ENCODE measurements at regions not wholly inside any gene's neighbourhood (a gene's known extent, or its start where the extent isn't known, plus 50 kb on each side); places are given as distances from the start of the nearest gene placed in this dataset.
"Not testable (repeated sequence)": the region's sequence is repeated elsewhere in the genome, so short reads cannot be mapped to it uniquely, and the experiment has no call there.

GRCh38 chr12:76292891-76293290 is 55.3 kb downstream of the BBS10 start:
- not testable (repeated sequence) for DNase-seq

DNA sequence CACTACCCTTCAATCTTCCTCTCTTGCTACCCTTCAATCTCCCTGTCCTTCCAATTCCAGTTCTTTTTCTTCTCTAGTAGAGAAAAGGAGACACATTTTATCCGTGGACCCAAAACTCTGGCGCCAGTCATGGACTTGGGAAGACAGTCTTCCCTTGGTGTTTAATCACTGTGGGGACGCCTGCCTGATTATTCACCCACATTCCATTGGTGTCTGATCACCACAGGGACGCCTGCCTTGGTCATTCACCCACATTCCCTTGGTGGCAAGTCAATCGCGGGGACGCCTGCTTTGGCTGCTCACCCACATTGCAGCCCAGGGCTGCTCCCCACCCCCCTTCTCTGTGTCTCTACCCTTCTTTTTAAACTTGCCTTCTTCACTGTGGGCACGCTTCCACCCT is 55.9 kb downstream of the BBS10 start:
- DNase-seq, result not testable (repeated sequence)

GRCh38 chr12:76290963-76291859 is 57.0 kb downstream of the BBS10 start:
- no peak for DNase-seq

DNA sequence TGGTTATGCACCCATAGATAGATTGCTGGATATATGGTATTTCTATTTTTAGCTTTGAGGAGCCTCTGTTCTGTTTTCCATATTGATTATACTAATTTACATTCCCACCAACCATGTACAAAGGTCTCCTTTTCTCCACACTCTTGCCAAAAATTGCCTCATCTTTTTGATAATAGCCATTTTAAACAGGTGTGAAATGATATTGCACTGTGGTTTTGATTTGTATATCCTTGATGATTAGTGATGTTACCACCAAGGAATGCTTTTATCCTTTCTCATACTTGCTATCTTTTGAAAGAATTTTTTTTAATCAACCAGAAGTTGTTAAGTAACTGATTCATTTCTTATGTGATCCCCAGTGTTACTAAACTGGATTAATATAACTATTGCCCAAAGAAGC is 60.0 kb downstream of the BBS10 start:
- no peak for DNase-seq

DNA sequence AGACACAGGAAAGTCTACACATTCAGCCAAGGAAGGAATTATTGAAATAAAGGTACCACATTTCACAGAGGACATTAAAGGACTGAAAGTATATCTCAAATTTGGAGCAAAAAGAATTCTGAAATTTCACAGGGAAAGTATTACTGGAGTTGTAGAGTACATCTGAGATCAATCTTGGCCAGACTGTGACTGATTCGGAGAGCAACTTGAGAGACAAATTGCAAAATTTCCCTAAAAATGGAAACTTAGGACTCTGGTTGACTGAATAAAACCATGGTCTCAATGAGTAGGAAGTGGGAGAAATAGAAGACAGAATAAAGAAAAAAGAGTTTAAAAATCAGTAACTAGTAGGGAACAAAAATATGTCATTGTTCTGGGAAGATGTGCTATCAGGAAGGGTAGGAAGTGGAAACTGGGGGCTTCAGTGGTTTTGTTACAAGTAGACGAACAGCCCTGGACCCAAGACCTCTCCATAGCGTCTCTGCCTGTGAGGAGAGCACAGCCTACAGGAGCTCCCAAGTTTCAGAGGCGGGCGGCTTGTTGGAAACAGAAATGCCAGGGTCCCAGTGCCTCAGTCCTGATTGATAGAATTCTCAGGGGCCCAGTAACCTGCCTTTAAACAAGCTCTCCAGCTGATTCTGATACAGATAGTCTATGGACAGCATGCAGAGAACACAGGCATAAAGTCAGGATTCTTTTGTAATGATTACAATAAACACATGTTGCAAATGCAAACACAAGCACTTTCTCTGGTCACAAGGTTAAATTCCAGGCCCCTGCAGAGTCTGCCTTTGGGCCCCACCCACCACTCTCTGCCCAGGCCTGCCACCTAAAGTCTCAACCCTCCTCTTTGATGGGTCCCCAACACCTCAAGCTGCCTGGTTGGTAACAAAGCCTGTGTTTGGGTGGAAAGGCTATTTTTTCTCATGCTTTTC is 63.1 kb downstream of the BBS10 start:
- no peak for DNase-seq

DNA sequence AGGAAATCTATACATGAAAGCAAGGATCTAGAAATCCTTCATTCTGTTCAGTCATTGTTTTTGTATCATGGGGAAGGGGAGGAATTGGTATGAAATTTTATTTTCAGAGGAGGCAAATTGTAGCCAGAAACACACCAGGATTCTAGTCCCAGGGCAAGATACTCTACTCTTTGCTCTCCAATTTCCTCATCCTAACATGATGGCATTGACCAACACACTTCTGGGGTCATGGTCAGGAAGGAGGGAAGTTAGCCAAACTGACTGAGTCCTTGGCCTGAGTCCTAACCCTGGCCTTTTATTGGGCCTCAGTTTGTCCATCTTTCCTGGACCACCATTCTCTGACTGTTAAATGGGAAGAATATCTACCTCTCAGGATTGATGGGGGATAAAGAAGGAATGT is 65.5 kb downstream of the BBS10 start:
- no peak for DNase-seq

DNA sequence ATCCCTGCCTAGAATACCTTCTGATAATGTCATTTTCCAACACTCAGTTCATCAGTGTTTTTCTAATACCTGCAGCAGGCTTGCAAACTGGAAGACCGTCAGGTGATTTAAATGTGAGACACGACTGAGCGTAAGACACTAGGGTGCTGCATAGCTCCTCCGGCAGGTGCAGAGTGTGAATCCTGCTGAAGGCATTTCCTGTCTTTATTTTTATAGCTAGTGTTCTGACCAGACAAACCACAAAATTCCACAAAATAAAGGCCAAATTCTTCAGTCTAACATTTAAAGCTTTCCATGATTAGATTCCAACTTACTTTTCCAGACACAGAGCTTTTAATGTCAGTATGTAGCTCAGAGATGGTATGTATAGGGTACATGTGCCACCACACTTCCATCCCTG is 70.7 kb downstream of the BBS10 start:
- no peak for DNase-seq

DNA sequence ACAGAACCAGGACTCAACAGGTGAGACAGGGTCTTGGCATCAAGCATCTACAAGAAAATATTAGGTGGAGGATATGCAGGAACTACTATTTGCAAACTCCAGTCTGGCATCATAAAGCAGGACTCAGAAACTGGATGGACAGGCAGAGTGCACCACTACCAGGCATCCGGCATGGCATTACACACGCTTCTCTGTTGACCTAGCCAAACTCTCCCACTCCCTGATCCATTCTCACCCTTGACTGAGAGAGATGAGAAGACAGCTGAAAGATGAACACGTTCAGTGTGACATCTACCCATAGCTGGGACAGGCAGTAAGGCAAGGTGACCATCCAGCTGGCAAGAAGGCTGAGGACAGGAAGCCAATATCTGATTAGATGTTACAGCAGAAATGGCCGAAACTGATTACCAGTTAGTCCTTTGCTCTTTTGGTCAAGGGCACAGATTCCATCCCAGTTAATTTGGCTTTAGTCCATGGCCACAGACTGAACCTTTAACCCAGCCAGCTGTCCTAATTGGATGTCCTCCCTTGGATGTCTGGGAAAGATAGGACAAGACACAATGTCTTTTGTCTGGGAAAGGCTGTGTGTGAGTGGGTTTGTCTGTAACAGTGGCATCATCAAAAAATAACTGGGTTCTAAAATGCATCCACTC is 71.6 kb downstream of the BBS10 start:
- DNase-seq, result no peak

- DNase-seq, result no peak
Measured at GRCh38 chr12:76275511-76276093, 72.6 kb downstream of the BBS10 start.

DNA sequence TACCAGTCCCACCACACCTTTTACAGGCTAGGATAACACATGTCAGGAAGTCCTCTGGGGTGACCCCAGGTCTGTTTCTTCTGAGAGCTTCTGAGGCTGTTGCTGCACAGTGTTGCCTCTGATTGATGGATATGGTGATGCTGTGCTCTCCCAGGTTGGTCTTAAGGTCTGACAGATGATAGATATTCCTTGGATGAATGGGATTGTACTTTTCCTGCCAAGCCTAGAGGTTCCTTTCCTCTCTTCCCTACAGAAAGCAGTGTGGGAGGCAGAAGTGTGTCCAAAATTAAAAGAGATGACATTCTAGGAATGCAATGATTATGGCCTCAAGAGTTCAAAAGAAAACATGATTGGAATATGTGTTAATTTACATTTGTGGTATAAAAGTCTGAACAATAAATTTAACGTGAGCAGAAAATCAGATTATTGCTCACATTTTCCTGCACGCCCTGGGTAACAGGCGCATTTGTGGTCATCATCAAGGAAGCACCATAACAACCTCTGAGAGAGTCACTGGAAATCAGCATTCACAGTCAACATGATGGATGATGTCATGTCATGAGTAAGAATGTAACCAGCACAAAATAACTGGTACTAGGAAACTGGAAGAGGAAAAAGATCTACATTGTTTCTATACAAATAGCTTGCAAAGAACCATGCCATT is 73.7 kb downstream of the BBS10 start:
- peak; percentile 54 for DNase-seq

GRCh38 chr12:76272287-76272686 is 75.9 kb downstream of the BBS10 start:
- DNase-seq, result no peak

DNA sequence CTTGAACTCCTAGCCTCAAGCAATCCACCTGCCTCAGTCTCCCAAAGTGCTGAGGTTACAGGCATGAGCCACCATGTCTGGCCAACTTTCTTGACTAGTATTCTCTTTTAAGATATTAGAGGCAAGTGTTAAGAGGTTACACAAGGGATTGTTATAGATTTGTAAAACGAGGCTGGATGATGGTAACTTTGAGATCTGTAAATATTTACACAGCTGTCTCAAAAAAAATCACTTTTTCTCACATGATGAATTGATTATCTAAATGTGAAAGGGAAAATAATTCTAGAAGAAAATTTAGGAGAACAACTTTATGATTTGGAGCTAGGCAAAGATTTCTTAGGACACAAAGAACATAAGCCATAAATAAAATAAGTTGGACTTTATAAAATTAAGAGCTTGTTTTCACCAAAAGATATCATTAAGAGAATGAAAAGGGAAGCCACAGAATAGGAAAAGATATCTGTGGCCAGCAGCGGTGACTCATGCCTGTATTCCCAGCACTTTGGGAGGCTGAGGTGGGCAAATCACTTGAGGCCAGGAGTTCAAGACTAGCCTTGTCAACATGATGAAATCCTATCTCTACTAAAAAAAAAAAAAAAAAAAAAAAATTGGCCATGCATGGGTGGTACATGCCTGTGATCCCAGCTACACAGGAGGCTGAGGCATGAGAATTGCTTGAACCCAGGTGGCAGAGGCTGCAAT is 77.4 kb downstream of the BBS10 start:
- DNase-seq, result peak; percentile 63

- DNase-seq, result no peak
Measured at GRCh38 chr12:76268267-76268666, 79.9 kb downstream of the BBS10 start.

- peak; percentile 74 for DNase-seq
Measured at GRCh38 chr12:76266797-76267196, 81.4 kb downstream of the BBS10 start.

GRCh38 chr12:76265424-76266180 is 82.6 kb downstream of the BBS10 start:
- no peak for DNase-seq

- DNase-seq, result no peak
Measured at GRCh38 chr12:76264611-76265012, 83.6 kb downstream of the BBS10 start.

- no peak for DNase-seq
Measured at GRCh38 chr12:76263696-76264095, 84.5 kb downstream of the BBS10 start.

DNA sequence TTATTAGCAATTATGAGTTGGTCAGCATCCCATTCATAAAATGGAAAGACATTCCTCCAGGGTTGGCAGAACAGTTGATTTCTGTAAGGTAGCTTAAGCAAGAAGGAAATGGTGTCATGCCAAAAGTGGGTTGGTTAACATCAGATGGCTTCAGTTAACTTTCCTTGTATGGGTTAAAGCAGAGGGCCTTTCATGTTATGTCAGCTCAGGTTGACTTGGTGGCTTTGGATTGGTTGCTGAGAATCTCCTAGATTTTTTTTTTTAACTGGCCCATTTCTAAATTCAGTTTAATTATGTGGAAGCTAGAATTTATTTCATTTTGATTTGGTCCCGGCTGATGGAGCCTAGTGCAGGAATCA is 87.8 kb downstream of the BBS10 start:
- DNase-seq, result no peak

- no peak for DNase-seq
Measured at GRCh38 chr12:76259660-76260389, 88.4 kb downstream of the BBS10 start.

DNA sequence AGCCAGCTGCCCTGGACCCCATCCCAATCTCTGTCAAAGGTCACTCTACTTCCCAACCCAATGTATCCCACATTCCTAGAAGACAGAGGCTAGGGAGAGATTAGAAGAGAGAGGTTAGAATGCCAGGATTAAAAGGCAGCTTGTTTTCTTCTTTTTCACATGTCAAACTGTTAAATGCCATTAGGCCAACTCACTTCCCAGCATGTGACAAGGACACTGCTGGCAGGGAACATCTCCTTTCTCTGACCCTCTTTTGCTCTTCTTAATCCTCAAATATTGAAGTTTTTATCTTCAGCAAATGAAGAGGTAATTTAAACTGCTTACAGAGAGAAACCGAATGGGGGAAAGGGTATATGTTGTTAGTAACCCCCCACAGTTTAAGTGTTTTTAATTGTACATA is 89.1 kb downstream of the BBS10 start:
- DNase-seq, result no peak
